ENCODE measurements at regions not wholly inside any gene's neighbourhood (a gene's known extent, or its start where the extent isn't known, plus 50 kb on each side); places are given as distances from the start of the nearest gene placed in this dataset.

GRCh38 chr3:167057581-167057980 is 322.5 kb downstream of the ZBBX start:
- TF ChIP-seq, protein P1, sequence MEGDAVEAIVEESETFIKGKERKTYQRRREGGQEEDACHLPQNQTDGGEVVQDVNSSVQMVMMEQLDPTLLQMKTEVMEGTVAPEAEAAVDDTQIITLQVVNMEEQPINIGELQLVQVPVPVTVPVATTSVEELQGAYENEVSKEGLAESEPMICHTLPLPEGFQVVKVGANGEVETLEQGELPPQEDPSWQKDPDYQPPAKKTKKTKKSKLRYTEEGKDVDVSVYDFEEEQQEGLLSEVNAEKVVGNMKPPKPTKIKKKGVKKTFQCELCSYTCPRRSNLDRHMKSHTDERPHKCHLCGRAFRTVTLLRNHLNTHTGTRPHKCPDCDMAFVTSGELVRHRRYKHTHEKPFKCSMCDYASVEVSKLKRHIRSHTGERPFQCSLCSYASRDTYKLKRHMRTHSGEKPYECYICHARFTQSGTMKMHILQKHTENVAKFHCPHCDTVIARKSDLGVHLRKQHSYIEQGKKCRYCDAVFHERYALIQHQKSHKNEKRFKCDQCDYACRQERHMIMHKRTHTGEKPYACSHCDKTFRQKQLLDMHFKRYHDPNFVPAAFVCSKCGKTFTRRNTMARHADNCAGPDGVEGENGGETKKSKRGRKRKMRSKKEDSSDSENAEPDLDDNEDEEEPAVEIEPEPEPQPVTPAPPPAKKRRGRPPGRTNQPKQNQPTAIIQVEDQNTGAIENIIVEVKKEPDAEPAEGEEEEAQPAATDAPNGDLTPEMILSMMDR (IDR thresholded peaks at IDR 0.05): no peak
- TF ChIP-seq POLR2AphosphoS5 (IDR thresholded peaks at IDR 0.05): no peak

Data from esophagus muscularis mucosa (tissue), 3 donors.